AG09309 (cell line): ENCODE measurements at regions not wholly inside any gene's neighbourhood (a gene's known extent, or its start where the extent isn't known, plus 50 kb on each side); places are given as distances from the start of the nearest gene placed in this dataset.

Source experiments
- DNase-seq: peaks from one replicate; pipeline ENCODE4 v3.0.0-alpha.2; 2010; ENCODE audit warnings: low read depth
- H3K4me3 ChIP-seq: 2 replicates; pipeline ENCODE4 v1.5.1; 2011; ENCODE audit warnings: mild to moderate bottlenecking, low read depth, low read length, moderate library complexity; ENCODE audit not compliant: control insufficient read depth
- TF ChIP-seq, protein P1 (sequence below): IDR thresholded peaks from 2 replicates; pipeline ENCODE4 v1.5.1; 2011; ENCODE audit warnings: mild to moderate bottlenecking, low read depth, low read length, inconsistent platforms; ENCODE audit not compliant: insufficient read depth, control insufficient read depth; ENCODE audit errors: missing control alignments

DNA sequence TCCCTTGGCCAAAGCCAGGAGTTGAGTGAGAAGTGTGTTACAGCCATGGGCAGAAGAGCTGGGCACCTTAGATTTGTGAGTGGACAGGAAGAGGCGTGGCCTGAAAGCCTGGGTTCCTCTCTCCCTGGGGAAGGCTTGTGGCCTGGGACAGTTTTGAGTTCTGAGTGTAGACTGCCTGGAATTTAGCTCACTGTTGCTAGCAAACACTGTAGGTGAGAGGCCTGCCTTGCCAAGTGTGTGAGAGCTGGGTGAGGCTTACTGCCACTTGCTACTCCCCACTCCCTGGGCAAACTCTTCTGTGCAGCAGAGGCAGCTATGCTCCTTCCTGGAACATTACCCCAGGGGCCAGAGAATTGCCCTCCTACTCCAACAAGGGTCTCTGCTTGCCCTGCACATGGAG is 150.0 kb upstream of the GALNT5 start:
- DNase-seq: no peak
- no peak overlapping the region for H3K4me3 ChIP-seq
- TF ChIP-seq, protein P1, sequence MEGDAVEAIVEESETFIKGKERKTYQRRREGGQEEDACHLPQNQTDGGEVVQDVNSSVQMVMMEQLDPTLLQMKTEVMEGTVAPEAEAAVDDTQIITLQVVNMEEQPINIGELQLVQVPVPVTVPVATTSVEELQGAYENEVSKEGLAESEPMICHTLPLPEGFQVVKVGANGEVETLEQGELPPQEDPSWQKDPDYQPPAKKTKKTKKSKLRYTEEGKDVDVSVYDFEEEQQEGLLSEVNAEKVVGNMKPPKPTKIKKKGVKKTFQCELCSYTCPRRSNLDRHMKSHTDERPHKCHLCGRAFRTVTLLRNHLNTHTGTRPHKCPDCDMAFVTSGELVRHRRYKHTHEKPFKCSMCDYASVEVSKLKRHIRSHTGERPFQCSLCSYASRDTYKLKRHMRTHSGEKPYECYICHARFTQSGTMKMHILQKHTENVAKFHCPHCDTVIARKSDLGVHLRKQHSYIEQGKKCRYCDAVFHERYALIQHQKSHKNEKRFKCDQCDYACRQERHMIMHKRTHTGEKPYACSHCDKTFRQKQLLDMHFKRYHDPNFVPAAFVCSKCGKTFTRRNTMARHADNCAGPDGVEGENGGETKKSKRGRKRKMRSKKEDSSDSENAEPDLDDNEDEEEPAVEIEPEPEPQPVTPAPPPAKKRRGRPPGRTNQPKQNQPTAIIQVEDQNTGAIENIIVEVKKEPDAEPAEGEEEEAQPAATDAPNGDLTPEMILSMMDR: no peak

DNA sequence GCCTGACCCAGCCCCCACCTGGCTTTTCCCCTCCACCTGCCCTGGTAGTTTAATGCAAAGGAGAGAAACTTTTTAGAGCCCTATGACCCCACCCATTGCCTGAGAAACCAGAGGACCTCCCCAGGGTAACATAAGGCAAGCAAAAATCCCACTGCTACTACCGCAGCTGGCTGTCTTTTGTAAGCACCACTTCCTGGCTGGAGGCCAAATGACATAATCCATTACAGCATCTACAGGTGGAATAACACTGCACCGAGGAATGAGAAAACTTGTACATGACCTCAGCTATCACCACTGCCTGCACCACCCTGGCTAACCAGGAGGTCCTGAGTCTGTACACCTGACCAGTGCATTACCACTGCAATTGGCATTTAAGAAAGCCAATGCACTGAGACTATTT is 149.6 kb upstream of the GALNT5 start:
- no peak for DNase-seq
- no peak overlapping the region for H3K4me3 ChIP-seq
- TF ChIP-seq, protein P1: no peak

DNA sequence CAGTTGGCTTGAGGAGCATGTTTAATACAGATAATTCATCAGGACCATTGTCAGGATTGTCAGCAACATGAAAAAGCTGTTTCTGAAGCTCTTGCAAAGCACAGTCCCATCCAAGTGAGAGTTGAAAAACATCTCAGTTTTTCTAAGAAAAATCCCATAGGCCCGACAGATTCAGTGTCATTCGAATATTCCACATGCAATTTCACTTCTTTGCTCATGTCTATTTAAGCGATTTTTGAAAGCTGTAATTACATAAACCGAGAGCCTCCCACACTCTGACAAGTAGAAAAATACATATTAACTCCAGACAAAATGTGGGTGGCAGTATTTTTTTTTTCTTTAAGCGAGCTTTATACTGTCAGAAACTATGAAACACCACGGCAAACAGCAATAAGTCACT is 134.7 kb upstream of the GALNT5 start:
- DNase-seq: no peak
- H3K4me3 ChIP-seq: no peak overlapping the region
- TF ChIP-seq, protein P1: no peak

DNA sequence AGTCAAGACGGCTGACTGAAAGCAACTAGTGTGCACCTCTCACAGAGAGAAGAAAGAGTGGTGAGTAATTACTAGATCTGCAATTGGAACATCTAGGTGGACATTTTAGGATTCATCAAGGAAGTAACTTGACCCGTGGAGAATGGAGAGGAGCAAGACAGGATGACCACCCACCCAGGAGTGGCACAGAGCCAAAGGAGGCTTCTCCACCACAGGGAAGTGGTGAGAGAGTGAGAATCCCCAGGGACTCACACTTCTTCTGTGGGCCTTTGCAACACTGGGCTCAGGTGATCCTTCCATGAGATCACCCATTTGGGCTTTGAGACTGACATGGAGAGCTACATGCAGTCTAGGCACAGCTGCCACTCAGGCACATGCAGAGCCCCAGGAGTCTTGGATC is 132.8 kb upstream of the GALNT5 start:
- no peak for DNase-seq
- TF ChIP-seq, protein P1: no peak
- no peak overlapping the region for H3K4me3 ChIP-seq

DNA sequence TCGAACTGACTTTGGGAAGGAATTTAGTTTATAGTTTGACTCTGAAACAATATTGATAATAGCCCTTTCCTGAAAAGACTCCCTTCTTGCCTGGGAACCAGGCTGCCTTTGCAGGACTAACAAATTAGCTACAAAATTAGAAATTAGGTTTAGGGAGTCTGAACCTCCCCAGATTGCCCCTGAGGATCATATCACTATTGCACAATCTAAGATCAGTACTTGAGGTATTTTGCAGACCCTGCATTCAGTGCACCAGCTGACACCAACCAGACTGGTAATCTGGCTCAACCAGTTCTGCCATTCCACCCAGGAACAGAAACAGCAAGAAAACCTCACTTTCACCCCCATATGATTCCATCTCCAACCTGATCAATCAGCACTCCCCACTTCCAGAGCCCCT is 131.8 kb upstream of the GALNT5 start:
- TF ChIP-seq, protein P1: no peak
- DNase-seq: no peak
- H3K4me3 ChIP-seq: no peak overlapping the region

DNA sequence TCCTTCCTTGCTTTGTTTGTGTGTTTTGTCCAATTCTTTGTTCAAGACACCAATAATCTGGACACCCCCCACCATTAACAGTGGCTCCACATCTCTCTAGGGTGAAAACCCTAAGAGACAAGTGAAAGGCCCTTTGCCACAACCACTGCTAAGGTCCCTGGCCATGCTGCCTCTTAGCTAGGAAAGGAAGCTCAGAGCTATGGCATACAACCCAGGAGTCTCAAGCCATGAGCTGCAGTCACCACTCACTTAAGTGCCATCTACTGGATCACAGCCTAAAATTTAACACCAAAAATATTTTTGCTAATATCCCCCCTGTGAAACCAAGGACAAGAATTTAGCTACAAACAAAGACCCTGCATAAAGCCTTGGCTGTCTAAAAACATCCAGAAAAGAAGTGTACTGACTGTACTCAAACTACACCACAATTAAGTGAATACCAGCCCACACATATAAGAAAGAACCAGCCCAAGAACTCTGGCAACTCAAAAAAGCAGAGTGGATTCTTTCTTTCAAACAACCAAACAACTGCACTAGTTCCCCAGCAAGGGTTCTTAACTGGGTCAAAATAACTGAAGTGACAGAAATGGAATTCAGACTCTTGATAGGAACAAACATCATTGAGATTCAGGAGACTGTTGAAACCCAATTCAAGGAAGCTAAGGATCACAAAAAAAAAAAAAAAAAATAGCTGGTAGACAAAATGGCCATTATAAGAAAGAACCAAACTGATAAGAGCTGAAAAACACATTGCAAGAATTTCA is 130.1 kb upstream of the GALNT5 start:
- TF ChIP-seq, protein P1: no peak
- H3K4me3 ChIP-seq: no peak overlapping the region
- no peak for DNase-seq
